ENCODE measurements at regions not wholly inside any gene's neighbourhood (a gene's known extent, or its start where the extent isn't known, plus 50 kb on each side); places are given as distances from the start of the nearest gene placed in this dataset.

DNA sequence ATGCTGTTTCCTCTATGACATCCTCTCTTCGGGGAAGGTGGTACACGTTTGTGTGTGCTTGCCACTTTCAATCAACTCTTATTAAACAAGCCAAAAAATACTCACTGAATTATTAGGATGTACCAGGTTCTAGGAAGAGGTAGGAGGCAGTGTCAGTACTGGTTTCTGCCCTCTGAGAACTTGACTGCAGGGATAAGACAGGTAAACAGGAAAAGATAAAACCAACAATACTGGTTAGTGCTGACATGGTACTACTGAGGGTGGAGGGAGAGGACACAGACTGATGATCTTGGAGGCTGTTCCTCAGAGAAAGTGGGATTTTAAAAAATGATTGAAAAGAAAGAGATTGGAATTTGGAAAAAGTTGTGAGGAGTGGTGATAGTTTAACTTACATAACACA lies 295.2 kb upstream of the PWP1 start:
- no peak overlapping the region for H3K27ac ChIP-seq
- DNase-seq (ENCODE audit: low read depth, low spot score): no peak

DNA sequence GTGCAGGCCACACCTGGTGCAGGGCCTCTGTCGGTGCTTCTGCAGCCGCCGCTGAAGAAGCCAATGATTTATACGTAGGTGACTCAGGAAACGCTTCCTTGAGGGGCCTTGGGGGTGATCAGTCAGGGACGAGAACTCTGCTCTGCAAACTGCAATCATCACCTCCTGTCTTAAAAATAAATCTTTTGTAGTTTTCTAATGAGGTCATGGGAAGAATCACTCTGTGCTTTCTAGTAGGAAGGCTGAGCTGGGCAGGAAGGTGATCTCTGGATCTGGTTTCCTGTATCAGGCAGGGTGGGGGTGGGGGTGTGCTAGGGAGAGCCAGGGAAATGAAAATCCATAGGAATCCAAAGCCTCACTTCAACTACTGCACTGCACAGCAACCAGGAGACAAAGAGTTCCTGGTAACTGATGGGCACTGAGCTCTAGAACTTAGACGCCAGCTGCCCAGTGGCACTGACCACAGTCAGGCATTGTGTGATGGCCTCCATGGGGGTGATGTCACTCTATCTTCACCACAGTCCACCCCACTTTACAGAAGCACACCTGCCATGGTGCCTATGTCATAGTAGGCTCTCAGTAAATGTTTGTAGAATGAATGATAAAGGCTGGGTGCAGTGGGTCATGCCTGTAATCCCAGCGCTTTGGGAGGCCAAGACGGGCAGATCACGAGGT lies 292.4 kb upstream of the PWP1 start:
- no peak for DNase-seq (ENCODE audit: low read depth, low spot score)
- H3K27ac ChIP-seq: no peak overlapping the region

DNA sequence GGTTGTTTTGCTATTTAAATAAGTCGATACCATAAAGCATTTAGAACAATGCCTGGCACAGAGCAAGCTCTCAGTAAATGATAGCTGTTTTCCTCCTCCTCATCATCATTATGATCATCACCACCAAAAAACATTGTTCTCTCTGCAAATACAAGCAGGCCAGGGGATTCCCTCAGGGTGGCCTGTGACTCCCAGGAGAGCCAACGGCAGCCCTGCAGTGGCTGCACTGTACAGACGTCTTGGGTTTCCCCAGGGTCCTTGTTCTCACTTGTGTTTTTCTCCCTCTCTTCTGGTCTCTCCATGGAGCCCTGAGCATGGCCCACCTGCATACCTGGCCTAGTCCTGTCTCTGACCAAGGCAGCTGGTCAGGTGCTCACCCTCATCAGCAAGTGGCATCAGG lies 290.9 kb upstream of the PWP1 start:
- DNase-seq (ENCODE audit: low read depth, low spot score): no peak
- no peak overlapping the region for H3K27ac ChIP-seq

DNA sequence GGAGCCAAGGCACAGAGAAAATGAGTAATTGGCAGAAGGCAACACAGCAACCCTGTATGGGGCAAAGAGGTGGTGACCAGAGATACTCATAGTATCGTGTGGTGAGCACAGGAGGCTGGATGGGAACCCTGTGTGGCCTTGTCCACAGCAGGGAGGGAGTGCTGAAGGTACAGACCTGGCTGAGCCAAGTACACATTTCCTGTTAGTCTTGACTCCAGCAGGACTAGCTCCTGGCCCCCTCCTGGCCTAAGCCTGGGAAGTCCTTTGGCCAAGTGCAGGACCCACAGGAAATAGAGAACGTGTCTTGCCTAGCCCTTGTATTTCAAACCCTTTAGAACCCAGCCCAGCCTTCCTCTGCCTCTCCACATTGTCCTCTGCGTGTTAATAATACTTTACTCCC lies 289.8 kb upstream of the PWP1 start:
- DNase-seq (ENCODE audit: low read depth, low spot score): no peak
- H3K27ac ChIP-seq: peak overlapping the region; percentile 71

DNA sequence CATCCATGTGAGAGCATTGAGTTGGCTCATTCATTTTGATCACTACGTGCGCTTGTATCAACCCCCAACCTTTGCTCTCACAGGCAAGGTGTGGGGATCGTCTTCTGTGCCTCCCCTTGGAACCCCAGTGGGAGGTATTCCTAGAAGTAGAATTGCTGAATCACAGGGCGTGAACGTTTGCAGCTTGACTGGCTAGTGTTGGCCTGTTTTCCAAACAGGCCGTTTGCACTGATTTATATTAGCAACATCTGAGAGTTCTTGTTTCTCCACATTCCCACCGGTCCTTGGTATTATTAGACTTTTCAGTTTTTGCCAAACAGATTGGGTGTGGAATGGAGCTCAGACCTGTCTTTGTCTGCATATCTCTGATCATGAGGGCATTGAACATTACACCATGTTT lies 288.6 kb upstream of the PWP1 start:
- H3K27ac ChIP-seq: peak overlapping the region; percentile 71
- DNase-seq (ENCODE audit: low read depth, low spot score): peak; percentile 59

DNA sequence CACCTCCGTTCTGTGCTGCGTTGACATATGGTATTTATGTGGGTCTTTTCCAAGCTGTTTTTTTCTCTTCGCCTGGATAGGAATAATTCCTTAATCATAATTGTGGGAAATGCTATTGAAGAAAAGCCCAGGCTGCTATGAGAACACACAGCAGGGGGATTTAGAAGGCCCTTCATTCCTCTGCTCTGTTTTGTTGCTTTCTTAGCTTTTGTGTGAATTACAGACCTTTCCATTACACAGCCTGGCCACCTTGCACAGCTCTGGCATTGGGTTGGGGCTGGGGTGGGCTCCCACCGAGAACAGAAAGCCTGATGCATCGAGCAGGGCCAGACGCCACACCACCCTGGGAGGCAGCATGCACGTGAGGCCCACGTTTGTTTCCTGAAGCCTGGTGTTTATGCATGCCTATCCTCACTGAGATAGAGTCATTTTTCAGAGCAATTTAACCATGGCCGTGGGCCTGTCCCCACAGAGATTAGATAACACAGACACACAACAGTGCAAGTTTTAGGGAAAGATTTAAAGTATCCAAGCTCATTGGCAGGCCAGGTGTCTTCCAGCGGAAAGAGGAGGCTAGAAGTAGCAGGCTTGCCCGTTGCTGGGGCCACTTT lies 287.6 kb upstream of the PWP1 start:
- DNase-seq (ENCODE audit: low read depth, low spot score): no peak
- H3K27ac ChIP-seq: peak overlapping the region; percentile 71

DNA sequence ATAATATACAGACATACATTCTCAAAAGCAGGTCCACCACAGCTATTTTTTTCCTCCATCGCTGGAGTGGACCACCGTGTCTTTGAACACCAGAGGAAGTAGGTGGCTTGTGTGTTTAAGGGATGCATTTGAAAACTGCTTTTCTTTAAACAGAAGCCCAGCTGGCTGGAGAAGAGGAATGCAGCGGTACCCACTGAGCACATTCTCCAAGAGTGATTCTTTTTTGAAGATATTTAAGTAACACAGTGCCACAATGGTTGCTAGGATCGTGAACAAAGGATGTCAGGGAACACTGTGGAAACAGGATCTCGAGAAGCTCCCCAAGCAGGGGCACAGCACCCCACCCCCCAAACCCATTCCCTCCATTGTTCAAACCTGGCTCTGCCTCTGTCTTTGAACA lies 286.6 kb upstream of the PWP1 start:
- H3K27ac ChIP-seq: no peak overlapping the region
- DNase-seq (ENCODE audit: low read depth, low spot score): no peak

DNA sequence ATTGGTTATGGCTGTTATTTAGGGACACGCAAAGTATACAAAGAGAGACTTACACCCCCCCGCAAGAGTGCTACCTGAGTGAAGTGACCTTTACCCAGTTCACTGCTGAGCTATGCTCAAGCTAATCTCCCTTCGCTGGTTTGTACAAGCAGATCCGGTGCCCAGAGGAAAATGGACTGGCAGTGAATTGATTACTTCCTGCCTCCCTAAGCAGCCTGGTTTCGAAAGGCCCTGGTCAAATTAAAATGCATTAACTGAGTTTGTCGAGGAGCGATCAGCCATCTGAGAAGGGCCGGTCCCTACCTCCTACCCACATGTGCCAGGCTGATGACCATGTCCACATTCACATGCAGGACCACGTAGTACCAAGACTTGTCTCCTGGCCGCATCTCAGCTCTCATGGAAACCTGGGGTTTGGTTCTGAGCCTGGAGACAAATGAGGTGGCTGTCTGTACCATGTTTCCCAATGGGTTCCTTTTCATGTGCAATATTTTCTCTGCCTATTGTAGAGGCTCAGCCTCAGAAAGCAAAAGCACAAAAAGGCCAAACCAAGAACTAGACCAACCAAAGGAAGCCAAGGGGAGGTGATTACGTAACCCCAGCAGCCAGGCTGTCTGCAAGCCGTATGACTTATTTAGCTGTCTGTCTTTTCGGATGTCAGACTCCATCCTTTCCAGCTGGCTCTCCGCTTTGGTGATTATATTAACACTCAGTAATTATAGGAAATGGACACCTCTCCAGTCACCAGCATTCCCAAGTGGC lies 284.7 kb upstream of the PWP1 start:
- H3K27ac ChIP-seq: no peak overlapping the region
- no peak for DNase-seq (ENCODE audit: low read depth, low spot score)

DNA sequence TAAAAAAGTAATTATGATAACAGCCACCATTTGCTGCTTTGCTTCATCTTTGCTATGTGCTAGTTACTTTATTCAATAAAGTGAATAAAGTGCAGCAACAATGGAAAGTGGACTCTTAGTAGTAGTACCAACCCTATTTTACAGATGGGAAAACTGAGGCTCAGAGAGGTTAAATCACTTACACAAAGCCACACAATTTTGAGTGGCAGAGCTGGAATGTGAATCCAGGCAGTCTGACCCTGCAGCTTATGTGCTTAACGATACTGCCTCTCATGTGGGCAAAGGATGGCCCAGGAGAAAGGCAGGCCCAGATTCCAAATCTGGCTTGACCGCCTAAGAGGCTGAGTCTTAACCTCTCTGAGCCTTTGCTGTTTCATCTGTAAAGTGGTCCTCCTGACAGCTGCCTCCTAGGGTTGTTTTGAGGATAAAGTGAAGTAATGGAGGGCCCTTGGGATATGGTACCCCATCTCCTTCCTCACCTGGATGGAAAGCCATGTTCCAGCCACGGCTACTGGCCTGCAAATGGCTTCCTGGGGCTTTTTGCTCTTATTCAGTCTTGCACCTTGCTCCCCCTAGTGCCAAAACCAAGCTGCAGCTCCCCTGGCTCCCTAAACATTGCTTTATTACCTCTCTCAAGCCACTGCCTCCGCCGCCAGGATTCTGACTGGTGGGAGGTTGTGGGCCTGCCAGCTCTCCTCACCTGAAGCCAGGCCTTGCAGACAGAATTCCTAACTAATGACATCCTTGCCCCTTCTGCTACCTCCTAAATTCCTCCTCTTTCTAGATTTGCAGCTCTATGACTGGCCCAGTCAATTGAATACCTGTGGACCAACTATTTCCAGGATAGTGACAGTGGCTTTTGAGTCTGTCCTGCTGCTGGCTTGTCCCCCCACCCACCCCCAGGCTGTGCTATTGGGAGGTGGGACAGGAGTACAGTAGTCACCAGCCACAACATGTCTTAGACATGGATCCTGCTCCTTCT lies 283.3 kb upstream of the PWP1 start:
- no peak for DNase-seq (ENCODE audit: low read depth, low spot score)
- H3K27ac ChIP-seq: no peak overlapping the region

DNA sequence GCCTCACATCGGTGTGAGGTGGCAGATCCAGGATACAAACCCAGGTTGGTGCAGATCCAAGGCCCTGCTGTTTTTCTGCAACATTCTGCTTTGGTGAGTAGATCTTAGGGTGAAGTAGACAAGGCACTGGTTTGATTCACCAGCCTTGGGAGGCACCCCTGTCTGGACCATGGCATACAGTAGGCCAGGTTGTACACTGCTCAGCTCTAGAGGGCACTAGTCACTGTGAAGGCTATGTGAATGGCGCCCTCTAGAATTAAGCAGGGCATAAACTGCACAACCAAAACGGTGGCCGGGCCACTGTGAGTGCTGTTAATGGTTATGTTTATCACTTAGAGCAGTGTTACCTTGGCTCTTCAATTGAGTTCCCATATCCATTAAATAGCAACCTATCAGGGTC lies 280.6 kb upstream of the PWP1 start:
- H3K27ac ChIP-seq: no peak overlapping the region
- no peak for DNase-seq (ENCODE audit: low read depth, low spot score)

DNA sequence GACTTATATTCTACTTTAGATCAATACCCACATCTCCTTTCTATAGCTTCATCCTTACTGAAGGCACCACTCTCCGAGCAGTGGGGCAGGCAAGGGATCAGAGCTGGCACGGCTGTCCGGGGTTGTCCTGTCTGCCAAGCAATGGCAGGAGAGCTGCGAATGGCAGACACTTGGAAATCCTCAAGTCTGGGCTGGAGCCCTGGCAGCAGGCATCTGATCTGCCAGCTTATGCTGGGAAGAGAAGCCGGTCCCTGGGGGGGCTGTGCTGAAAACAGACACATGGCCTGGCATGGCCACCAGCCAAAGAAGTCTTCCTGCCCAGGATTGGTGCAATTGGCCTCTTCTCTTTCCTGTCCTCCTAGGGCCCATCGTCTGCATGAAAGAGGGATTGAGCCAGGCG lies 280.2 kb upstream of the PWP1 start:
- no peak overlapping the region for H3K27ac ChIP-seq
- DNase-seq (ENCODE audit: low read depth, low spot score): no peak

DNA sequence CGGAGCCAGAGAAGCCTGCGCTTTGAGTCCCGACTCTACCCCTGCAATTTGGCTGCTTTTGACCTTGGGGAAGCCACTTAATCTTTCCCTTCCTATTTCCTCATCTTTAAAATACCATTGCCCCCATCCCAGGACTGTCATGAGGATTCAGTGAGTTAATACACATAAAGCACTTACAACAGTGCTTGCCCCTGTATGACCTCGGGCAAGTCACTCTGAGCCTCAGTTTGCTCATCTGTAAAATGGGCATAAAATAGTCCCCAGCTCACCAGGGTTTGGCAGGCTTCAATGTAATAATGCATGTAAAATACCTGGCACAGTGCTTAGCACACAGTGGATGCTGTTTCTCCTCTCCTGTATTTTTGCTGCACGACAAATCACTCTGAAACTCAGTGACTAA lies 278.7 kb upstream of the PWP1 start:
- no peak for DNase-seq (ENCODE audit: low read depth, low spot score)
- no peak overlapping the region for H3K27ac ChIP-seq

DNA sequence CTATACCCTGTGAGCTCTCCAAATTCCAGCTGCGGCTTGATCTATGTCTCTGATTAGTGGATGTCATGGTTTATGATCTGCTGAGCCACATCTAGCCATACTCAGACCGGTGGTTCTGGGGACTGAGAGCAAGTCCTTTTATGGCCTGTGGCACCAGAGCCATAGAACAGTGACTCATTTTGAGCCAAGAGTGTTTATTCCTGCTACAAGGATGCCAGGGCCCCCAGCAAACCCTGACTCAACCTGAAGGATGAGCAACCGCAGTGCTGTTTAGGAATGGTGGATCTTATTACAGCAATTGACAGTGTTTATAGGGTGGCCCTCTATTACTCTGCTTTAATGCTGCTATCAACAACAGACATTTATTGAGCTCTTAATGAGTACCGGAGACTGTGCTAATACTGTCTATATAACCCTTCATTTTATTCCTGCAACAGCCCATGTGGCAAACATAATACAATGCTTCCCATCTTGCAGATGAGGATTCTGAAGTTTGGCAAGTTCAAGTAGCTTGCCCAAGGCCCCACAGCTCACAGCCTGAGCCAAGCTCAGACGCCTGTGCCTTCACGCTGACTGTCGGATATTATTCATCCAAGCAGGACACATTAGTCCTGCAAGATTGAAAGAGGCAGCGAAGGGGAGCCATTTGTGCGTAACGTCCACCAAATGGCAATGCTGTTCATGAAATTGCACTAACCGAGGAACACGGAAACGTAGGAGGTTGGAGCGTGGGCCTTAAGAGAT lies 273.6 kb upstream of the PWP1 start:
- peak; percentile 39 for DNase-seq (ENCODE audit: low read depth, low spot score)
- H3K27ac ChIP-seq: no peak overlapping the region

DNA sequence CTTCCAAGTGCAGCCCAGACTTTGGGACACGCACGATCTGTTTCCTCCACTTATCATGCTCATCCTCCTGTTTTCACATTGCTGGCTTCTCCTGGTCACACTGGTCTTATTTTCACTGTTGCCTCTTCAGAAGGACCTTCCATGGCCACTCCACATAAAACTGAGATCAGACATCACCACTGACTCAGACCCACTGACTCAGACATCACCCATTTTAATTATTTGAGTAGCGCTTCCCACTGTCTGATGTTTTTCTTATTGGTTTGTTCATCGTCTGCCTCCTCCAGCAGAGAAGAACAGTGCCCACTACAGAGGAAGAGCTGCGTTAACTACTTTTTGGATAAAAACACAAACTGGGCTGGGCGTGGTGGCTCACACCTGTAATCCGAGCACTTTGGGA lies 270.5 kb upstream of the PWP1 start:
- peak overlapping the region; percentile 22 for H3K27ac ChIP-seq
- no peak for DNase-seq (ENCODE audit: low read depth, low spot score)

DNA sequence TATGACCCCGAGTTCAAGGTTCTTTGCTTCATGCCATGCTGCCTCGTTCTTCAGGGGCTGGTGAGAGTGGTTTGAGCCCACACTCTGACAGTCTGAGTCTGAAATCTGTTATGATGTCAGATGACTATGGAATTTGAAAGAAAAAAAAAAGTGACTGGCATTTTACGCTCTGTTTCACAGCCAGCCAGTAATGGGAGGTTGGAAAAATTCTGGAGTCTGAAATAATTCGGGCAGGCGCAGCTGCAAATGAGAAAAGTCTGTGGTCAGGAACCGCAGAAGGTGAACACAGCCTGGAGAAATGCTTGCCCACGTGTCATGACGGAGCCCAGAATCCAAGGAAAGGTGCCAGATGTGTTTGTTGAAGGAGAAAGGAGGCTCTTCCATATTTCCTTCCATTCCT lies 269.8 kb upstream of the PWP1 start:
- H3K27ac ChIP-seq: peak overlapping the region; percentile 22
- no peak for DNase-seq (ENCODE audit: low read depth, low spot score)

DNA sequence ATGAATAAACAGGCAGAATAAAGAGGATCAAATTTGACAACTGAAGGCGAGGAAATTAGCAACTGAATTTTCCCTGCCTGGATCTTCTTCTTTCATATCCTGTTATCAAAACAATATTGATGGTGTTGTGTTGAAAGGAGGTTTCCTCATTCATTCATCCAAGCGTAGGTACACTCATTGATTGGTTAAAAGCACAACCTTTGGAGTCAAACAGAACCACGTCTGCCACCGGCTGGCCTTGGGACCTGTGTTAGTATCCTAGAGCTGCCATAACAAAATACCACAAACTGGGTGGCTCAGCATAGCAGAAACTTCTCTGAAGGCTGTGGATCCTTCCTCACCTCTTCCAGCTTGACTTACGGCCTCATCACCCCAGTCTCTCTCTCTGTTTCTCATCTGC lies 268.6 kb upstream of the PWP1 start:
- no peak for DNase-seq (ENCODE audit: low read depth, low spot score)
- no peak overlapping the region for H3K27ac ChIP-seq

DNA sequence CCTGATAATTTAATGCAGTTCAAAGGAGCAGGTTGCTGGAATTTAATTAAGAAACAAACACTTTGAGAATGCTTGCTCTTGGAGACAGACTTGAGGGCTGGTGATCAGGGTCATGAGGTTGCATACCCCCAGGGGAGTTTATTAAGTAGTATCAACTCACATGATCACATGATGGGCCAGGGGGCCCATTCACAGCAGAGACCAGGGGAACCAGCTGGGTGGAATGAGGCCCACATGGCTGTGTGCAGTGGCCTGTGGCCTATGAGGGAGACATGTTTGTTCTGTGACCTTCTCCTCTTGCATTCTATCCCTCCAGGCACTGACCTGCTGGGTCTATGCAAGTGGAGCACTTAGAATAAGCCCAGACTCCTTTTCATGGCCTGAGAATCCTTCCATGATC lies 266.6 kb upstream of the PWP1 start:
- no peak overlapping the region for H3K27ac ChIP-seq
- DNase-seq (ENCODE audit: low read depth, low spot score): no peak

DNA sequence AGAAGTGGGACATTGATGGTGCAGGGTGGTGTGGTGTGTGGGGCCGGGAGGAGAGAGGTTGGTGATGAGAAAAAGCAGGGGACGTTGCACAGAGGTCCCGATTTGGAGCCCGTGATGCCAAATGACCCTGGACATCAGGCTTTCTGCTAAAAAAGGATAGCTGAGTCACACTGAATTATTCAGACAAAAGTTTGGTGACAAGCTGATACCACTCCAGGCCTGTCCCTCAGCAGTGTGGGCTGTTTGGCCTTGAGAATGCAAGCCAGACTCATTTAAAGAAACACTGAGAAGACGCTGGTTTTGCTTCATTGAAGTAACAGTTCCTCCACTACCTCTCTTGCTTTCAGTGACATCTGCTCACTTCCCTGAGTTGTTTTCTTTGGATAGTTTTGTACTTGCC lies 262.1 kb upstream of the PWP1 start:
- DNase-seq (ENCODE audit: low read depth, low spot score): no peak
- no peak overlapping the region for H3K27ac ChIP-seq

DNA sequence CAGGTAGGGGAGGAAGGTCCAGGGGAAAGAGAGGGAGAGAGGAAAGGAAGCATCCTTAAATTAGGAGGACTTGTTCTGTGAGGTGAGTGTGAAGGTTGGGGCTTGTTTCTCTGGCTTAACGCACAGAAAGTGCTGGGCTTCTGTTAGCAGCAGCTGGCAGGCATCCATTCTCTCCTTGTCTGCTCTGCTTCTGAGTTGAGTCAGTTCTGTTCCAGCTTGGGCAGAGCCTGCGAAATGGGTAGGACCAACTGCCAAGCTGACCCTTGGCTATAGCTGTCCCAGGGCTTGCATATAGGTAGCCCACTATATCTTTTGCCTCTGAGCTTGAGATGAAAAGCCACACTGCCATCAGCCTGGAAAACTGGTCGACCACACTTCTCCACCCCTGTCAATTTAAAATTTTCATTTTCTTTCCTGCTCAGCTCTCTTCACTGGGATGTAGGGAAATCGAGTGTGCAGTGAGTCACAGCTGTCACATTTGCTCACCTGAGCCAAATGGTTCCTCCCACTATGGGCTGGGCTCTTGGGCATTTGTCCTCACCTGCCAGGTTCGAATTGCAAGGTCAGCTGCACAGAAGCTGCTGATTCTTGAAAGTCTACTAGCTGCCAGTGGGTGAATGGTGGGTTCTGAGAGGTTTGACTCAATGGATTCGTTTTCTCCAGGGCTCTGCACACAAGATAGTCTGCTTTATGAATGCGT lies 256.4 kb upstream of the PWP1 start:
- DNase-seq (ENCODE audit: low read depth, low spot score): no peak
- peak overlapping the region; percentile 25 for H3K27ac ChIP-seq
